Activated T-cell treated with anti-CD3 and anti-CD28 coated beads, Interleukin-2, amount 50 U/mL, for 24 hours (primary cell): ENCODE measurements at regions not wholly inside any gene's neighbourhood (a gene's known extent, or its start where the extent isn't known, plus 50 kb on each side); places are given as distances from the start of the nearest gene placed in this dataset.
"Not testable (repeated sequence)": the region's sequence is repeated elsewhere in the genome, so short reads cannot be mapped to it uniquely, and the experiment has no call there.

Experiments used
- DNase-seq: peaks from one replicate; pipeline ENCODE4 v3.0.0-alpha.2; 2020
- H3K27ac Mint-ChIP-seq: 2 replicates; pipeline ENCODE4 v1.8.0; 2020; ENCODE audit warnings: mild to moderate bottlenecking, mixed read lengths
- H3K27me3 Mint-ChIP-seq: 2 replicates; pipeline ENCODE4 v1.8.0; 2020; ENCODE audit warnings: mixed read lengths
- H3K36me3 Mint-ChIP-seq: 2 replicates; pipeline ENCODE4 v1.8.0; 2020; ENCODE audit warnings: low read depth, mixed read lengths
- H3K4me1 Mint-ChIP-seq: 2 replicates; pipeline ENCODE4 v1.8.0; 2020; ENCODE audit warnings: low read depth, mixed read lengths
- H3K4me3 Mint-ChIP-seq: 2 replicates; pipeline ENCODE4 v1.8.0; 2020; ENCODE audit warnings: mild to moderate bottlenecking, moderate library complexity, mixed read lengths
- H3K9me3 Mint-ChIP-seq: 2 replicates; pipeline ENCODE4 v1.8.0; 2020; ENCODE audit warnings: mixed read lengths

DNA sequence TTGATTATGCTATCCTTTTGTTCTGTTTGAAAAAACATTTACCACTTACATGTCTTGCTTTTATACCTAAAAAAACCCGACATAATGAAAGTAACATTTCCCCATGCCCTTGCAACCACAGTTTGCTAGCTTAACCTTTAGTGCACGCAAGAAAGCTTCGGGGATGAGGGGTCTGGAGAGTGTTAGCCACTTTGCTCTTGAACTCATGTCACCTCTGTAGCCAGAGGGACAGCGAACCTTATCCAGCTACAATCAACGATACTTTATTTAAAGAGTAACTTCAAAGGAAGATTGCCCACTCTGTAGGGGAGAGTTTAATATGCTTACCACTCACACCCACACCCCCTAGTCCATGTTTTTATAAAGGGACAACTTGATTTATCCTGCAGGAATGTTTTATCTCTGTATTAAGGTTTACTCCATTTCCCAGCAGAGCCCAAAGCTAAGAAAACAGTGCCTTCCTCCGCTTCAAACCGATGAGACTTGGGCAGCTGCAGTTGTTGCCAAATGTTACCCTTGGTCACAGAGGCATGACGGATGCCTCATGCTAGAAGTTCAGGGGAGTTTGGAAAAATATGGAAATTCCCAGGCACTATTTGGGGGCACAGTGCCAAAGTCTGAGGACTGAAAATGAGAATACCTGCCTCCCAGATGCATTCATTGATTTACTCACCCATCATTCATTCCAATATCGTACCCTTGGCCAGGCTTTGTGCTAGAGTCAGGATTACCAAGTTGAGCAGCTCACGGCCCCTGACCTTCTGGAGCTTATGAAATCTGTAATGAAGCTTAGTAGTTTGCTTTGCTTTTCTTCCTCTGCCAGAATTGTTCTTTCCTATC is 61.4 kb upstream of the VCAM1 start:
- no peak overlapping the region for H3K4me3 Mint-ChIP-seq
- H3K27me3 Mint-ChIP-seq, result no peaks in the 10 kb centered on the region
- H3K27ac Mint-ChIP-seq, result no peak overlapping the region
- no peaks in the 10 kb centered on the region for H3K36me3 Mint-ChIP-seq
- H3K9me3 Mint-ChIP-seq, result no peaks in the 10 kb centered on the region
- no peak for DNase-seq
- H3K4me1 Mint-ChIP-seq, result no peaks in the 10 kb centered on the region

DNA sequence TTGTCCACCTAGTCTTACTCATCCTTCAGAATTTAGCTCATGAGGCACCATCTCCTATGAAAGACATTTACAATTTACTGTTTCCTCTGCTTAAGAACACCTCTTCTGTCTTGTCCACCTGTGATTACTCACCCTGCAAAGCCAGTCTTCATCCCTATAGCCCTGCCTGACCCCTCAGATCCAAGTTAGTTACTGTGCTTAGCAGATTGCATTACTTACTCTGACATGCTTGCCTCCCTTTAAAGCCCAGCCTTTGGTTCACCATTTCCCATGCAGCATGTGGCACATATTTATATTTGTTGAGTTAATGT is 60.9 kb upstream of the VCAM1 start:
- Mint-ChIP-seq H3K27ac (no peak overlapping the region), H3K4me3 (no peak overlapping the region), H3K4me1 (no peaks in the 10 kb centered on the region), H3K9me3 (no peaks in the 10 kb centered on the region), H3K36me3 (no peaks in the 10 kb centered on the region), H3K27me3 (no peaks in the 10 kb centered on the region)
- no peak for DNase-seq

DNA sequence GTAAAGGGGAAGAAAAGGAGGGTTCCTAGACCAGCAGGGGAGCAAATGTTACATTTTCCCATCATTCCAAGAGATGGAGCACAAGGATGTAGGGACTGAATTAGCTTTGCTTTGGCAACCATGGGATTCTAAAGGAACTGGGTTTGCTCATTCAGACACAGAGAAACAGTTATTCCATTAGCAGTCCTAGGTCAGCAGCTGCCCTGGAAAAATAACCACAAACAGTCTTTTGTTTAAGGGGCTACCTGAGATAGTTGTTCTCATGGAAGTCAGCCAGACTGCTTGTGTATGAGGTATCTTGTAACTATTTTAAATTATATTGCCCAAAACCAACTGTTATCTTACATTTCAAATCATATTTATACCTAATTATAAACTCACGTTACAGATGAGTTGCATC is 58.4 kb upstream of the VCAM1 start:
- no peaks in the 10 kb centered on the region for H3K27me3 Mint-ChIP-seq
- no peaks in the 10 kb centered on the region for H3K36me3 Mint-ChIP-seq
- no peak for DNase-seq
- no peaks in the 10 kb centered on the region for H3K9me3 Mint-ChIP-seq
- H3K4me3 Mint-ChIP-seq, result no peak overlapping the region
- H3K27ac Mint-ChIP-seq, result no peak overlapping the region
- H3K4me1 Mint-ChIP-seq, result no peaks in the 10 kb centered on the region

DNA sequence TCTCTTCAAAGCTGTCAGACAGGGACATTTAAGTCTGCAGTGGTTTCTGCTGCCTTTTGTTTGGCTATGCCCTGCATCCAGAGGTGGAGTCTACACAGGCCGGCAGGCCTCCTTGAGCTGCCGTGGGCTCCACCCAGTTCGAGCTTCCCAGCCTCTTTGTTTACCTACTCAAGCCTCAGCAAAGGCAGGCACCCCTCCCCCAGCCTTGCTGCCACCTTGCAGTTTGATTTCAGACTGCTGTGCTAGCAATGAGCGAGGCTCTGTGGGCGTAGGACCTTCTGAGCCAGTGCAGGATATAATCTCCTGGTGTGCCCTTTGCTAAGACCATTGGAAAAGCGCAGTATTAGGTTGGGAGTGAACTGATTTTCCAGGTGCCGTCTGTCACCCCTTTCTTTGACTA is 51.0 kb upstream of the VCAM1 start:
- H3K9me3 Mint-ChIP-seq, H3K4me1 Mint-ChIP-seq, H3K36me3 Mint-ChIP-seq: not testable (repeated sequence)

More for the DNA sequence above, 51.0 kb upstream of the VCAM1 start:
- H3K27ac Mint-ChIP-seq, DNase-seq, H3K27me3 Mint-ChIP-seq, H3K4me3 Mint-ChIP-seq: not testable (repeated sequence)
